ENCODE measurements at regions not wholly inside any gene's neighbourhood (a gene's known extent, or its start where the extent isn't known, plus 50 kb on each side); places are given as distances from the start of the nearest gene placed in this dataset.

- TF ChIP-seq POLR2AphosphoS5 (IDR thresholded peaks at IDR 0.05): no peak
- TF ChIP-seq CTCF (IDR thresholded peaks at IDR 0.05): no peak
- no peak for TF ChIP-seq POLR2A (IDR thresholded peaks at IDR 0.05)
- TF ChIP-seq EP300 (IDR thresholded peaks at IDR 0.05): no peak
Measured at GRCh38 chr6:82611751-82612150, 248.1 kb downstream of the TPBG start.
